ENCODE measurements at regions not wholly inside any gene's neighbourhood (a gene's known extent, or its start where the extent isn't known, plus 50 kb on each side); places are given as distances from the start of the nearest gene placed in this dataset.

- TF ChIP-seq CTCF (IDR thresholded peaks at IDR 0.05) (no peak), POLR2A (IDR thresholded peaks at IDR 0.05) (no peak), POLR2AphosphoS5 (IDR thresholded peaks at IDR 0.05) (no peak)
Observed at GRCh38 chr3:31277582-31277981, 255.1 kb upstream of the STT3B start.

All from breast epithelium (tissue), 3 donors.